Ammon's horn (tissue), 1 donor: ENCODE measurements at regions not wholly inside any gene's neighbourhood (a gene's known extent, or its start where the extent isn't known, plus 50 kb on each side); places are given as distances from the start of the nearest gene placed in this dataset.

Source experiments
- DNase-seq: peaks from one replicate; pipeline ENCODE4 v3.0.0-alpha.2; 2016; ENCODE audit warnings: low spot score

GRCh38 chrX:4851534-4851933, 1138.1 kb upstream of the PRKX start:
- no peak for DNase-seq

- DNase-seq: peak; percentile 66
Observed at GRCh38 chrX:4850312-4850711, 1136.9 kb upstream of the PRKX start.

- no peak for DNase-seq
Observed at GRCh38 chrX:4844376-4844775, 1130.9 kb upstream of the PRKX start.

DNA sequence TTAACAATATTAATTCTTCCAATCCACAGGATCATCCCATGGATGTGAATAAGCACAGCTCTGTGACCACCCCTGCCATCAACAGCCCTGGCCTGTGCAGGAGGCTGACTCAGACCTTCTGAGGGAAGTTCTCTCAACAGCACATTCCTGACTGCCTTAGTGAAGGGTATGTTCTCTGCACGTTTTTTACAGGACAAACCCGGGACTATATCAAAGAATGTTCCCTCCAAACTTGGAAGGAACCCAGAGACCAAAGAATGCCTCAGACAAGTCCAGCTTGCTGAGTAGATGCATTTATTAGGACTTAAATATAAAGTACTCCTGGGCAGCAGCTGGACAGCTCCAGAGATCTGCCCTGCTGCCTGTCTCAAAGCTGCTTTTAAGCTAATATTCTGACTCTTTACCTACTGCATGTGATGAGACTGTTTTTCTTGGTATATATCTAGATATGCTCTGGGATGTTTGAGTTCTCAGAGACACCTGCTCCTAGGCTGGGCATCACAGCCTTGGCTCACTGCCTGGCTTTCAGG, 1127.8 kb upstream of the PRKX start:
- DNase-seq: no peak

GRCh38 chrX:4831574-4831973, 1118.1 kb upstream of the PRKX start:
- DNase-seq: no peak

GRCh38 chrX:4830880-4831557, 1117.6 kb upstream of the PRKX start:
- no peak for DNase-seq

DNA sequence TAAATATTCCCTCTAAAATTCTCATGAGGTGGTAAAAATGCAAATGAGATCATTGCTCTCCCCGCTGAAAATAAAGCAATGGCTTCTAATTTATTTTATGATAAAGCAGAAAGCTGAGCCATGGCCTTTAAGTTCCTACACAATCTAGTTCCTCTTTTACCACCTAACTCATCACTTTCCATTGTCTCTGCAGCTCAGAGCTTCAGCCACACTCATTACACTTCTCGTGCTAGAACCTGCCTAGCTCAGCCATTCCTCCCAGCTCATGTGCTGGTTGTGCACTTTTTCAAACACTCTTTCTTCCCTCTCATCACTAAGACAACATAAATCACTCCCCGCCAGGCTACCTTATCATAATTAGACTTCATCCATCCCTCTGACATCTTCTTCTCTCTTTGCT, 1112.1 kb upstream of the PRKX start:
- peak; percentile 6 for DNase-seq

GRCh38 chrX:4809571-4809970, 1096.1 kb upstream of the PRKX start:
- no peak for DNase-seq

DNA sequence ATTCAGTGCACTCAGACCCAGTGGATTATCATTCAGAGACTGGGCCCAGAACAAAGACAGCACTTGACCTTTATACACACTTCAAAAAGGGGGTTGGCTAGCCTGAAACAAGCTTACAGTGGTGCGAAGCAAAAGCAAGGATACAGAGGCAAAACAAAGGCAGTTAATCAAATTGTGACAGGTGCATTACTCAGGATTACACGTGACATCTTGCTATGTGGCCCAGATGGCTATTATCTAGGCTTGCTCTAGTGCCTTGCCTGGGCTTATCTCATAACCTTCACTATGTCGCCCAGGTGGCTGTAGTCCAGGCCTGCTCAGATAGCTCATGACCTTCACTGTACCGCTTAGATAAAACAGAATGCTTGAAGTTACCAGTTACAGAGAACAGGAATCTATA, 1092.1 kb upstream of the PRKX start:
- DNase-seq: no peak

DNA sequence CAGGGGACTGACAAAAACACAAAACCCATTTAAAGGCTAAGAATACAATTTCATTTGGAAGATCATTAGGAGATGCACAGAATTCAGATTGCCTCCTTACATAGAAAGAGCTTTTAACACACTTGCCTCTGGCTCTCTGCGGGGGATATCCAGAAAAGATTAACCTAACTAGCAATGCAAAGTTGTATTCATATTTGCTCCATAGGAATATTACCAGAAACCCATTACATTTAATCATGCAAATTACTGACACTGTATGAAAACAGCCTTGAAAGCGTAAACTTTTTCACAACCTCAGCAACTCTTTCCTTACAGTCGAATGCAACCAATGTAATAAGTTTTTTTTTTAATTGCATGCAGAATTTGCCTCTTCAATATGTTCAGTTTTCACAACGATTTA, 1087.3 kb upstream of the PRKX start:
- DNase-seq: no peak

DNA sequence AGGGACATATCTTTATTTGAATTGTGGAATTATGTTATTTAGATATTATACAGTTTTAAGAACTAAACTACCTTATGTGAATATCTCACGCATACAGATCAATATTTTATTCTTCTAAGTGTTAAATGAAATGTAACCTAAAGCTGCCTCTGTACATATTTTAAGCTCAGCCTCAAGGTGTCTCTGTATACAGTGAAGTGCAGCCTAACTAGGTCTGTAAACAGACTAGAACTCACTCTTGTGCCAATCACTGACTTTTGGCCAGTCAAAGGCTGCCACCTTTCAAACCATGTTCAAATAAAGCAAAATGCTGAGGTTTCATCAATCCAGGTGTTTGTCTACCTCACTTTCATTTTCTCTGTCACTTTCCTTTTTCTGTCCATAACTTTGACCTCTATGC, 1074.5 kb upstream of the PRKX start:
- DNase-seq: no peak

DNA sequence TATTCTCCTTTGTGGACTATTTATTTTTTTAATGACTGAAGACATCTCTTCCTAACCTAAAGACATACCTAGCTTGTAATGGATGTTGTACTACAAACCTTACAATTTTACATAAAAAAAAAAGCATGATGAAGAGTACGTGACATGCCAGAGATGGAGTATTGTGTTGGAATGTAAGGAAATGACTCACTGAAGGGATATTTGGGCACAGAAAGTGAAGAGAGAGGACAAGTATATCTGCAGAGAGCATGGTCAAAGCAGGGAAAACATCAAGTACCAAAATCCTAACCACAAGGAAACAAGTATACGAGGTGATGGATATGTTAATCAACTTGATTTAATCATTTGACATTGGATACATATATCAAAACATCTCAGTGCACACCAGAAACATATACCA, 1051.4 kb upstream of the PRKX start:
- no peak for DNase-seq

GRCh38 chrX:4762196-4762595, 1048.7 kb upstream of the PRKX start:
- no peak for DNase-seq

DNA sequence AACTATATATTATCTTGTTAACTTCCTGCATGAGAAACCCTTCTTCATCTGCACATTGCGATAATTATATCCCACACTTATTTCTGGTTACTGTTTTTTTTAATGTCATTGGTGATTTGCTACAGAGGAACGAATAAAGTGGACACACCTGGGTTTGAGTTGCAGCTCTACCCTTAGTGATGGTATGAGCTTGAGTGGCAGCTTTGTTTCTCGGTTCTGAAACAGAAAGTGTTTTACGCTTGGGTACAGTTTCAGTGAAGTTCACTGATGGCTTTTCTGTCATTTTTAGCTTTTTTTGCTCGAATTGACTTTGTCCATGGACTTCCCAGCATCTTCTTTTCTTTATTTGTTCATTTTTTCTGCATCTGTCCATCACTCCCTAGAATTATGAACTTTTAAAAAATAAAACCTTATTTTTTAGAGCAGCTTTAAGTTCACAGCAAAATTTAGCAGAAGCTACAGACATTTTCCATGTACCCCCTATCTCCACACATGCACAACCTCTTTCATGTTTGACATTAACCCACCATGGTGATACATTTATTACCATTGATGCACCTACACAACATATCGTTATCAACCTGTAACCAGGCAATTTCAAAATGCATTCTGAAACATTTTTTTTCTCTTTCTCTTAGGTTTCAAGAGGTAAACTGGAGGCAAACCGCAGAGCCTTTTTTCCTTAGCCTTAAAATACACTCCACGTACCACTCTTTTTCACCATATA, 1041.6 kb upstream of the PRKX start:
- DNase-seq: no peak

DNA sequence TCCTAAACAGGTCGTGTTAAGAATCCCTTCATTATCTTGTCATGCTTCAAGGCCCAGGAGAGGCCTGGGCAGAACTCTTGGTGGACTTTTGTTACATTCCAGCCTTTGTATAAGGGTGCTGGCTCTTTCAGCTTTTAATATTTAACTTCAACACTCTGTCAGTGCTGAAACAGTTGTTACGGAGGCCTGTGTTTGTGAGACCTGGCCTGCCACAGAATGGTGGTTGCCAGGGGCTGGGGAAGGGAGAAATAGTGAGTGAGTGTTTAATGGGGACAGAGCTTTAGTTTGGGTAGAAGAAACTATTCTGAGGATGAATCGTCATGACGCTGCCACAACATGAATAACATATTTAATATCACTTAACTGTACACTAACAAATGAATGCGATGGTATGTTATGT, 1027.6 kb upstream of the PRKX start:
- DNase-seq: no peak

DNA sequence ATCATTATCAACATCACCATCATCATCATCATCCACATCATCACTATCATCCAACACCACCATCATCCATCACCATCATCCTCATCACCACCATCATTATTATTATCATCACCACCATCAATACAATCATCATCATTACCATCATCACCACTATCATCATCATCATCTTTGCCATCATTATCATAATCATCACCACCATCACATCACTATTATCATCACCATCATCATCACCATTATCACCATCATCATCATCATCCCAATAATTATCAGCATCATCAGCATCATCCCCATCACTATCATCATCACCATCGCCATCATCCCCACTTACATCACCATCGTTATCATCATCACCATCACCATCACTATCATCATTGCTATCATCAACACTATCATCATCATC, 1021.9 kb upstream of the PRKX start:
- no peak for DNase-seq

DNA sequence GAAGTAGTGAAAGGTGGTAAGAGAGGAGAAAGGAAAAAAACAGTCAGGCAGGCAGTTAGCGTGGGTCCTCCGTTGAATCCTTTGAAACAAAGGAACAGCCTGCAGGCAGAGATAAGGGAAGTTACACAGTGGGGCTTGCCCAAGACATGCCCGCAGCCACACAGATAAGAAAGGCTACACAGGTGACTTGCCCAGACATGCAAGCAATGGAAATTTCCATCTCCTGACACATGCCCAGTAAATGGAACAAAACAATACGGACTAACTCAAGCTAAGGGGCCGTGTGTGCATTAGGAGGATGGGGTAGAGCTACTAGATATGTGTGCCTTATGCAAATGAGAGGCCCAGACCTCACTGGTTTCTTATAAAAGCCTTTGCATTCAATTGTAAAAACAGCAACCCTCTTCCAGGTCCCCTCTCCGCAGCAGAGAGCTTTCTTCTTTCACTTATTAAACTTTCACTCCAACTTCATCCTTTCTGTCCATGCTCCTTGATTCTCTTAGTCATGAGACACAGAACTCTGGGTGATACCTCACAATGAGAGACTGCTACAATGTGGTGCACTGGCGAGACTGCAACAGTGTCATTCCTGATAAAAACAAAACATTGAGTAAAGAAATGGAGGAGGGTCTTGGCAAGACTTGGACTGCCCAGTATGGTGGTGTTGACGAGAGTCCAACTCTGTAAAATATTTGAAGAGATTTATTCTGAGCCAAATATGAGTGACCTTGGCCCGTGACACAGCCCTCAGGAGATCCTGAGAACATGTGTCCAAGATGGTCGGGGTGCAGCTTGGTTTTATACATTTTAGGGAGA, 997.4 kb upstream of the PRKX start:
- peak; percentile 1 for DNase-seq

GRCh38 chrX:4708970-4709760, 995.7 kb upstream of the PRKX start:
- no peak for DNase-seq

DNA sequence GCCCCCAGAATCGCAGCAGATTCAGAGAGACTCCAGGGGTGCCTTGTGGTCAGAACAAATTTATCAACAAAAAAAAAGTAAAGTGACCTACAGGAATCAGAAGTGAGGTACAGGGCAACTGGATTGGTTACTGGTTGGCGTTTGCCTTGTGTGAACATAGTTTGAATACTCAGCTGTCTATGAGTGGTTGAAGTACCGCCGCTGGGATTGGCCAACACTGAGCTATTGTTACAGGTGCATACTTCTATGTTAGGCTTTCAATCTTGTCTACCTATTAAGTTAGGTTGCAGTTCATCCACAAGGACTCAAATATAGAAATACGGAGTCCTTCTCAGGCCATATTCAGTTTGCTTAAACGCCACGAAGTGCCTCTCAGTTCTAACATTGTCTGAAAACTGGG, 993.5 kb upstream of the PRKX start:
- DNase-seq: no peak

DNA sequence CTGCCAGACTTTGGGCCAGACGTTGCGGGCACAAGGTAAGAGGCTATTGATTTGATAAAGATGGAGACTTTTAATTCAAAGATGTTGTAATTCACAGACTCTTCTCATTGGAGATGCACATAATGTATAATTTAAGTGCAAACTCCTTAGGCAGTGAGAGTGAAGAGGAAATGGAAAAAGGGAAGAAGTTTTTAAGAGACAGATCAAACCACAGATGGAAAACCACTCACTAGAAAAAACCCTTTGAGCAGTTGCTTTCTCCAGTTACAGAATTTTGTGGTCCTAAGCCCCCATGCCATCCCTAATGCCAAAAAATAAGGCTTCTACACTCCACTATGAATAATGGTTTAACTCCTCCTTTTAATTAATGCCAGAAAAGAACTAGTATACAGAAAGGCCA, 977.1 kb upstream of the PRKX start:
- DNase-seq: no peak

- DNase-seq: no peak
Observed at GRCh38 chrX:4682636-4683035, 969.2 kb upstream of the PRKX start.

DNA sequence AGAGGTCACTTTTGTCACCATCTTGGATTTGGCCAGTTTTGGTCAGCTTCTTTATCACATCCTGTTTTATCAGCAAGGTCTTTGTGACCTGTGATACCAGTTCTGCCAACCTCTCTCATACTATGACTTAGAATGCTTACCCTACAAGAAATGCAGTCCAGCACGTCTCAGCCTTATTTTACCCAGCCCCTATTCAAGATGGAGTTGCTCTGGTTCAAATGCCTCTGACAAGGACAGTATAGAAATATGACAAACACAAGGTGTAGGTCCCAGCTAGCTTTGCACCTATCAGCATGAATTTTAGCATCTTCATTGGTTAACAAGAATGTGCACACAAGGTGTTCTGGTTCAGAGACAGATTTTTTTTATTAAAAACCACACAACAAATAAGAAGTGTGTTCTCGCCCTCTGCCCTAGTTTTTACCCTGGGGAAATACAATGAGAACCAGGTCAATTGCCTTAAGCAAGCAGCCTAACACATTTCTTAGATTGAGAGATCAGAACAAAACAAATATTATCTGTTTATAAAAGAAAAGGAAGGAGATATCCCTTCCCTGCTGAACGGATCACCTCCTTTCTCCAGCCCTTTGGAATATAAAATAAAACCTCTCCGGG, 962.3 kb upstream of the PRKX start:
- no peak for DNase-seq
